H9 (cell line): ENCODE measurements at regions not wholly inside any gene's neighbourhood (a gene's known extent, or its start where the extent isn't known, plus 50 kb on each side); places are given as distances from the start of the nearest gene placed in this dataset.

Experiments
- DNase-seq: peaks from one replicate; pipeline ENCODE4 v3.0.0-alpha.2; 2017
- H2AFZ ChIP-seq: one replicate; pipeline ENCODE4 v1.6.1; 2013; ENCODE audit warnings: mild to moderate bottlenecking, low read length, control low read depth, moderate library complexity
- H2AK5ac ChIP-seq: 2 replicates; pipeline ENCODE4 v1.6.1; 2013; ENCODE audit warnings: low read length, control low read depth, mixed read lengths; ENCODE audit not compliant: insufficient read length
- H2BK120ac ChIP-seq: one replicate; pipeline ENCODE4 v1.6.1; 2013; ENCODE audit warnings: low read depth, mild to moderate bottlenecking, low read length, control low read depth, inconsistent platforms; ENCODE audit not compliant: poor library complexity, severe bottlenecking
- H2BK12ac ChIP-seq: 2 replicates; pipeline ENCODE4 v1.6.1; 2013; ENCODE audit warnings: low read length, control low read depth, mixed read lengths, low read depth; ENCODE audit not compliant: insufficient read length
- H2BK15ac ChIP-seq: 2 replicates; pipeline ENCODE4 v1.6.1; 2013; ENCODE audit warnings: low read depth, low read length, control low read depth
- H2BK20ac ChIP-seq: one replicate; pipeline ENCODE4 v1.6.1; 2013; ENCODE audit warnings: low read depth, mild to moderate bottlenecking, low read length, control low read depth, inconsistent platforms; ENCODE audit not compliant: poor library complexity, severe bottlenecking
- H2BK5ac ChIP-seq: 2 replicates; pipeline ENCODE4 v1.6.1; 2013; ENCODE audit warnings: low read length, control low read depth, mixed read lengths; ENCODE audit not compliant: insufficient read length
- H3K14ac ChIP-seq: 2 replicates; pipeline ENCODE4 v1.6.1; 2013; ENCODE audit warnings: low read length, control low read depth; ENCODE audit not compliant: insufficient read depth
- H3K18ac ChIP-seq: 2 replicates; pipeline ENCODE4 v1.6.1; 2013; ENCODE audit warnings: low read depth, mild to moderate bottlenecking, mixed read lengths, low read length, control low read depth; ENCODE audit not compliant: insufficient read length
- H3K23ac ChIP-seq: 2 replicates; pipeline ENCODE4 v1.6.1; 2013; ENCODE audit warnings: low read length, control low read depth, mixed read lengths, low read depth; ENCODE audit not compliant: insufficient read length
- H3K23me2 ChIP-seq: 2 replicates; pipeline ENCODE4 v1.6.1; 2013; ENCODE audit warnings: low read depth, mild to moderate bottlenecking, mixed read lengths, low read length, control low read depth; ENCODE audit not compliant: insufficient read length, poor library complexity, severe bottlenecking
- H3K27ac ChIP-seq: 2 replicates; pipeline ENCODE4 v1.5.1; 2013; ENCODE audit warnings: low read length, control low read depth, mixed read lengths, low read depth; ENCODE audit not compliant: insufficient read length
- H3K27me3 ChIP-seq: 2 replicates; pipeline ENCODE4 v1.6.1; 2013; ENCODE audit warnings: low read length, control low read depth, inconsistent platforms; ENCODE audit not compliant: insufficient read depth
- H3K4ac ChIP-seq: 2 replicates; pipeline ENCODE4 v1.6.1; 2013; ENCODE audit warnings: low read depth, mild to moderate bottlenecking, control low read depth, inconsistent platforms, low read length, moderate library complexity
- H3K4me1 ChIP-seq: 2 replicates; pipeline ENCODE4 v1.6.1; 2013; ENCODE audit warnings: low read length, control low read depth, inconsistent platforms; ENCODE audit not compliant: insufficient read depth
- H3K4me2 ChIP-seq: 2 replicates; pipeline ENCODE4 v1.6.1; 2013; ENCODE audit warnings: low read length, control low read depth, mixed read lengths; ENCODE audit not compliant: insufficient read length, insufficient read depth
- H3K56ac ChIP-seq: 2 replicates; pipeline ENCODE4 v1.6.1; 2013; ENCODE audit warnings: low read depth, mild to moderate bottlenecking, mixed read lengths, low read length, control low read depth; ENCODE audit not compliant: insufficient read length
- H3K79me1 ChIP-seq: 2 replicates; pipeline ENCODE4 v1.6.1; 2013; ENCODE audit warnings: low read depth, mild to moderate bottlenecking, moderate library complexity, low read length, control low read depth, inconsistent platforms; ENCODE audit not compliant: insufficient read depth, poor library complexity, severe bottlenecking
- H3K79me2 ChIP-seq: 2 replicates; pipeline ENCODE4 v1.6.1; 2013; ENCODE audit warnings: low read length, control low read depth, inconsistent platforms; ENCODE audit not compliant: insufficient read depth
- H3K9ac ChIP-seq: 2 replicates; pipeline ENCODE4 v1.6.1; 2013; ENCODE audit warnings: low read length, control low read depth, mixed read lengths; ENCODE audit not compliant: insufficient read length; ENCODE audit errors: extremely low read depth
- H3K9me3 ChIP-seq: one replicate; pipeline ENCODE4 v1.6.1; 2013; ENCODE audit warnings: low read depth, low read length, inconsistent platforms; ENCODE audit not compliant: control insufficient read depth
- H3T11ph ChIP-seq: one replicate; pipeline ENCODE4 v1.6.1; 2013; ENCODE audit warnings: mild to moderate bottlenecking, low read length, control low read depth, inconsistent platforms
- H4K20me1 ChIP-seq: one replicate; pipeline ENCODE4 v1.6.1; 2013; ENCODE audit not compliant: control insufficient read depth, insufficient read length, insufficient read depth
- H4K5ac ChIP-seq: 2 replicates; pipeline ENCODE4 v1.6.1; 2013; ENCODE audit warnings: low read depth, mild to moderate bottlenecking, mixed read lengths, low read length, control low read depth; ENCODE audit not compliant: insufficient read length
- H4K8ac ChIP-seq: replicated peaks from 2 replicates; pipeline ENCODE4 v1.6.1; 2013; ENCODE audit warnings: low read length, control low read depth, mixed read lengths, low read depth; ENCODE audit not compliant: insufficient read length
- H4K91ac ChIP-seq: 2 replicates; pipeline ENCODE4 v1.6.1; 2013; ENCODE audit warnings: low read depth, mild to moderate bottlenecking, moderate library complexity, mixed read lengths, low read length, control low read depth; ENCODE audit not compliant: insufficient read length
- H3K27ac Mint-ChIP-seq, 3 experiments: 2 replicates in 2 of 3; 3 replicates in 1 of 3; pipeline ENCODE4 v1.8.0; 2020 to 2021; ENCODE audit warnings: mixed read lengths in 3 of 3, mild to moderate bottlenecking in 1 of 3, moderate library complexity in 1 of 3
- H3K27me3 Mint-ChIP-seq: 2 replicates; pipeline ENCODE4 v1.8.0; 2021; ENCODE audit warnings: low read depth, mild to moderate bottlenecking, moderate library complexity, mixed read lengths
- H3K36me3 Mint-ChIP-seq, 3 experiments: 2 replicates in 2 of 3; 3 replicates in 1 of 3; pipeline ENCODE4 v1.8.0; 2020 to 2021; ENCODE audit warnings: low read depth in 3 of 3, mixed read lengths in 3 of 3; ENCODE audit not compliant: insufficient read depth in 1 of 3
- H3K4me1 Mint-ChIP-seq, 2 experiments: 2 replicates each; pipeline ENCODE4 v1.8.0; 2020; ENCODE audit warnings: mixed read lengths in 2 of 2
- H3K4me3 Mint-ChIP-seq, 2 experiments: 2 replicates in 1 of 2; 3 replicates in 1 of 2; pipeline ENCODE4 v1.8.0; 2020 to 2021; ENCODE audit warnings: mild to moderate bottlenecking in 2 of 2, mixed read lengths in 2 of 2, moderate library complexity in 1 of 2
- H3K9me3 Mint-ChIP-seq, 2 experiments: 2 replicates in 1 of 2; 3 replicates in 1 of 2; pipeline ENCODE4 v1.8.0; 2020; ENCODE audit warnings: mild to moderate bottlenecking in 2 of 2, mixed read lengths in 2 of 2, moderate library complexity in 1 of 2
- CTCF ChIP-seq: fragments of 200-600 bp; sonication (generic); conservative IDR thresholded peaks from 3 replicates; pipeline ENCODE4 v1.8.0; 2021; ENCODE audit warnings: antibody characterized with exemption, mild to moderate bottlenecking
- WGBS: extraction: QIAGEN DNeasy Blood & Tissue Kit; methylation state at CpG from one replicate; pipeline ENCODE4 v1.1.7; 2013; ENCODE audit warnings: missing lambda C conversion rate, low lambda C conversion rate, mixed read lengths; ENCODE audit not compliant: insufficient read length; ENCODE audit errors: extremely low coverage; 5-methylcytosine and 5-hydroxymethylcytosine counted together

GRCh38 chr4:42719257-42719656 lies 62.4 kb upstream of the ATP8A1 start:
- no peak for TF ChIP-seq CTCF
- Histone ChIP-seq H3K4me2 (no peak overlapping the region), H3T11ph (no peak overlapping the region), H3K4me1 (no peaks in the 10 kb centered on the region; the same call in 1 of the 2 replicates), H2AFZ (no peak overlapping the region), H4K8ac (no peak overlapping the region), H3K9ac (no peak overlapping the region), H4K20me1 (no peaks in the 10 kb centered on the region), H3K27ac (no peak overlapping the region), H3K18ac (no peak overlapping the region), H3K79me2 (no peaks in the 10 kb centered on the region), H3K23ac (no peak overlapping the region), H2BK15ac (no peak overlapping the region), H3K23me2 (no peaks in the 10 kb centered on the region), H2BK12ac (no peak overlapping the region), H3K27me3 (no peaks in the 10 kb centered on the region), H3K9me3 (no peaks in the 10 kb centered on the region), H3K56ac (no peak overlapping the region), H3K14ac (no peak overlapping the region), H3K4ac (no peak overlapping the region), H2BK20ac (no peak overlapping the region), H4K5ac (no peak overlapping the region), H2AK5ac (no peak overlapping the region), H2BK5ac (no peak overlapping the region), H2BK120ac (no peak overlapping the region), H3K79me1 (no peaks in the 10 kb centered on the region), H4K91ac (no peak overlapping the region)
- Mint-ChIP-seq H3K27ac (no peak overlapping the region), H3K27me3 (no peaks in the 10 kb centered on the region), H3K4me3 (no peak overlapping the region), H3K9me3 (peaks cover 0 to 3% of the 10 kb centered on the region in 2 experiments; a peak in 2 of 5 replicates), H3K4me1 (peaks cover 0 to 8% of the 10 kb centered on the region in 2 experiments; a peak in 2 of 4 replicates), H3K36me3 (no peaks in the 10 kb centered on the region; a peak in 1 of 7 replicates)
- WGBS, result no CpG with 5 or more reads among the region's 1 CpG
- no peak for DNase-seq
